NCI-H1694 treated with DMSO at 0.1 percent for 48 hours (cell line): ENCODE measurements at regions not wholly inside any gene's neighbourhood (a gene's known extent, or its start where the extent isn't known, plus 50 kb on each side); places are given as distances from the start of the nearest gene placed in this dataset.
"Not testable (repeated sequence)": the region's sequence is repeated elsewhere in the genome, so short reads cannot be mapped to it uniquely, and the experiment has no call there.

Source experiments
- DNase-seq: peaks from one replicate; lab custom pipeline; 2025; lab: John Stamatoyannopoulos, UW

DNA sequence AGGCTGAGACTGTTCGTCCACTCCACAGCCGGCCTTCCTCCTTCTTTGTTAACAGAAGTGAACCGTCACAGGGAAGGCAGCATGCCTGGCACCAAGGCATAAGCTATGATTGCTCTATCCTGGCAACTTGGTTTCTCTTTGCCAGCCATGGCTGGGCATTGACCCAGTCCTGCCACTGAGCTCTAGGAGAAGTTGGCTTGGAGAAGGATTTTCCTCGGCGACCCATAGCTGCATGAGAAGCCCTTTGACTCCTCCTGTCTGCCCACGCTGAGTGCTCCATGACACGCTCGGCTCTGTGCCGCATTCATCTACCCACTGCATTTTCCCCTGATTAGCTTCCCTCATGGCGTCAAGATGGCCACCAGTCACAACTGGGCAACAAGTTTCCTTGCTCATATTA, 111.8 kb upstream of the EXOC2 start:
- DNase-seq, result no peak

DNA sequence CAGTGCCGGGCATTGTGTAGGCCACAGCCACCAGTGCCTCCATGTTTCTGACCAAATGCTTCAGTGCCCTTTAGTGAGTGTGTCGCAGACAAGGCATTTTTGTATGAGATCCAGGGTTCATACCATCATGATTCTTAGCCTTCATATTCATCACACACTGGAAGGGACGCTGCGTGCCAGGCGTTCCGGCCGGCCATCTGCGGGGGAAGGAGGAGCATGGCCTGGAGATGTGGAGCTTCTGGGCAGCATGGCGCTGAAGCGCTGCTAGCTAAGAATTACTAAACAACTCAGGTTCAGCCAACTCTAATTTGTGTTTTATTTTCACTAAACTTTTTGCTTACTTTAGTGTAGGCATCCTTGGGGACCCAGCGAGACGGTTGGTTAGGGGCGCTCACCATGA, 111.4 kb upstream of the EXOC2 start:
- no peak for DNase-seq

DNA sequence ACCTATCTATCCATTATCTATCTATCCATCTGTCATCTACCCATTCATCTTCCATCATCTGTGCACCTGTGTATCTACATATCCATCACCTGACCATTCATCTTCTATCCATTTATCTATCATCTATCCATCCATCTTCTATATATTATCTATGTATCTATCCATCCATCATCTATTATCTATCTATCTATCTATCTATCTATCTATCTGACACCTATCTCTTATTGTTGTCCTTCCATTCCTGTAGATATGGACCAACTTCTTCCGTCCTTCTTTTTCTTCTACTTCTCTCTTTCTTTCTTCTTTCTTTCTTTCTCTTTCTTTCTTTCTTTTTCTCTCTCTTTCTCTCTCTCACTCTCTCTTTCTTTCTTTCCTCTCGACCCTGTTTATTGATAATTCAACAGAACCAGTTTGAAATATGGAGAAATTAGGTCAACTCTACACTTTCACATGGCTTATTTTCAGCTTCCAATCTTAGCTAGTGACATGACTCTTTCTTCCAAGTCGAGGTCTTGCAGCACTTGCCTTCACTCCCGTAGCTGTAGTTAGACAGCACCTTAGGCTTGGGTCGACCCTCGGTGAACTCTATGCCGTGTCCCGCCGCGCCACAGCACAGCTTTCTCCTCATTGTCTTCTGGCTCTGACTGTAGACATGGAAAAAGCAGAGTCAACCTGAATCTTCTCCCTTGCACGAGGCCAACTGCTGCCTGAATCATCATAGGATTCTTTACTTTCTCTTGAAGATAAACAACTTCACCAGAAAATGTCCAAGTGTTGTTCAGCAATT, 110.4 kb upstream of the EXOC2 start:
- DNase-seq, result no peak

DNA sequence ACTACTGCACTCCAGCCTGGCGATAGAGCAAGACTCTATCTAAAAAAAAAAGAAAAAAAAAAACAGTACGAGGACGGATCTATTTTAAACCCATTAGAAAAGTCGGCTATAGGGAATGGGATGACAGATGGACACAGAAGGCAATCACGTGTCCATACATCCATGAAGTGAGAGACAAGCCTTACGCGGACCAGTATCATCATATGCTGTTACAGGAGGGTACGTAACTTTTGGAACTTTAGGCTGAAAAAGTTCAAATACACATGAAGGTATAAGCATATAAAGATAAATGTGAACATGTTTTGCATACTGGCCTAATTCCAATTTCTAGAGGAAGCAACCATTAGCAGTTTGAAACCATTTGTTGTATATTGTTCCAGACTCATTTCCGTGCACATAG, 109.8 kb upstream of the EXOC2 start:
- no peak for DNase-seq

DNA sequence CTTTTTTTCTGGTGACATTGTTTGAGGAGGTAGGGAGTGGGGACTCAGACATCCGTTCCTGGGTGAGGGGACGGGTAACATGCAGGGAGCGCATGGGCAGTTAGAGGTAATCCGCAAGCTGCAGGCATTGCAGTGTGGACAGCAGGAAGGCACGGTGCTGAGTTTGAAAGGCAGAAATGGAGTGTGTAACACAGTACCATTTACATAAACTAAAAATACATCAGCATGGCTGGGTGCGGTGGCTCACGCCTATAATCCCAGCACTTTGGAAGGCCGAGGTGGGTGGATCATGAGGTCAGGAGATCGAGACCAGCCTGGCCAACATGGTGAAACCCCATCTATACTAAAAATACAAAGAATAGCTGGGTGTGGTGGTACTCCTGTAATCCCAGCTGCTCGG, 109.3 kb upstream of the EXOC2 start:
- DNase-seq, result not testable (repeated sequence)

DNA sequence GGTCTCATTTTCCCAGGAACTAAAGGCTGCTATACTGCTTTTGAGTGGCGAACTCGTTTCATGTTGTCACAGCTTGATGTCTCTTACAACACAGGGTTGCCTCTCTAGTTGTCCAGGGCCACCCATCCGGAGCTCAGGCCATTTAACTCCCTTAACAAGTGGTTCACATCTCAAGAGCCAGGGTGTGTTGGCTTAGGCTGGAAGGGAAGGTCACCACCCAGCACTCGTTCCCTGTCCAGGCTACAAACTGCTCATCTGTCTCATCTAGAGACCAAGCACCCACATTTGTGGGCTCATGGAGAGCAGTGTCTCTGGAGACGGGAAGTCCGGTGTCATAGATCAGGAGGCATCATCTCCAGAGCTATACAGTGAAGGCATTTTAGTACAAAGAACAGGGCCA, 106.8 kb upstream of the EXOC2 start:
- DNase-seq, result no peak

DNA sequence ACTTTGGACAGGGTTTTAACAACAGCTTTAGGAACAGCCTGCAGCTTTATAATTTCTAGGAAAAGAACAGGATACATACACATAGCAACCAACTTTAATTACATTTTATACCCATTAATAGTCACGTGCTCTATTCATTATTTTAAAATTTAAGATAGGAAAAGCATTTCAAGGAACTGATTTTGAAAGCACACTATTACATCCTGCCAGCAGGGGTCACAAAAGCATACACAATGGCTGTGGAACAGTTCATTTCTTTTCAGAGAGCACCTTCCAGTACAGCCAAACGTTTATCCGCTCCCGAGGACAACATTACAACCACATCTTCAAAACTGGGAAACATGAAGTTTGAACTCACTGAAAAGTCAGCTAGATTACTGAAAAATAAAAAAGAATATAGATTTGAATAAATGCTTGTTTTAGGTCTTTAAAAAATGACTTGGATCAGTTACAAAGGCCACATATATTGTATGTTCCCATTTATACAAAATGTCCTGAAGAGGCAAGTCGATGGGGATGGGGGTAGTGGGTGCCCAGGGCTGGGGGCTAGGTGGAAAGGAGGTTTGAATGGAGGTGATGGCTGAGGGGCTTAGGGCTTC, 104.6 kb upstream of the EXOC2 start:
- DNase-seq, result peak; percentile 16

DNA sequence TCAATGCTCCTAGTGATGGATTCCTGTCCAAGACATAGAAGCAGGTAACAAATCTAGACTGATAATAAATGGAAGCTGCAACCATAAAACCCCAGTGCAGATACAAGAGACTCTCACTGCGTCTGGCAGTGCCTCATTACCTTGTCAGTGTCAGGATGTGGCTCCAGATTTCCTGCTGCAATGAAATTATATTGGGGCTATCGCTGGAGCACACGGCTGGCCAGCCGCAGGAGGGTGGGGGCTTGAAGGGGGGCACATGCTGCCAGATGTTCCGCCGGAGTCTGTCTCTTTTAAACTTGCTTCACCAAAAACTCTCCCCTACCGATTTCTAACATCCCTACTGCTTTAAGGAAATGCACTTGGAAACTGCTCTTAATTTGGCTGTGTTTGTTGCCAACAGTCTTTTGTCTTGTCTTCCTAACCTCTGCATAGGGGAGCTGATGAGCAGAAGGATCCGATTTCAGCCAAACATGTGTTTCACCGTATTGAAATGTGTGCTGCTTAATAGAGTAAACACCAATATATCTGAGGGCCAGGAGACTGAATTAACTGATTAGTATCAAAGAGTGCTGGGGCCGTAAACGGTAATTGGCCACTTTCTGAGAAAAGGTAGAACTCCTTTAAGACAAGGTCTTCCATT, 102.2 kb upstream of the EXOC2 start:
- DNase-seq, result no peak

DNA sequence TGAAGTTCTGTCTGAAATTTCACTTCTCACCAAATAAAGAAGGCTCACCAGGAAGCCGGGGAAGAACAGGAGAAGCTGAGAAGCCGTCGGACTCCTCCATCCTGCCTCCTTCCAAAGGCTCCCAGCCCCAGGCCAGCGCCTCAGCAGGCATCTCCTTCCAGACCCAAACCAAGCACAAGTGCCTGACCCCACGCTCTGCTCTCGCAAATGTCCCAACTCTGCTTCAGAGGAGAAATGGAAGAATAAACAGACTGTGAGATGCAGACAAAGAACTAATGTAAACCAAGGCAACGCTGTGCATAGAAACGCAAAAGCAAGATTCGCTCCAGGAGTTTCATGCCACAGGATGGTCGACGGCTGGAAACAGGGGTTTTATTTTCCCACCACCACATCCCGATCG, 100.3 kb upstream of the EXOC2 start:
- DNase-seq, result no peak

DNA sequence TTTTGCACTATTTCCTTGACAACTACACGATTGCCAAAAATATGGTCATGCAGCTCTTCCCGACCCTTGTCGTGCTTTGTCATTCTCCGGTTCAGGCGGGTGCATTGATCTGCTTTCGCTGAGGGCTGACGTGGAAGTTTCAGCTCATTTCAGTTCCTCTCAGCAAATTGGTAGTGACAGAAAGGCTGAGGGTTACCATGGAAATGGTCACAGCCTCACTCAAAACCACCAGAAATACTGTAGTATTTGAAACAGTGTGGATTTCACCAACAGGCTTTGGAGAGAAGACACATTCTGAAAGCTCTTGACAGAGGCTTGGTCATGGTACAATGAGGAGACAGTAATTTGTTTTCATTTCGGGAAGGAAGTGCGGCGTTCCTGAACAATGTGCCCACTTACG, 99.7 kb upstream of the EXOC2 start:
- DNase-seq, result no peak

DNA sequence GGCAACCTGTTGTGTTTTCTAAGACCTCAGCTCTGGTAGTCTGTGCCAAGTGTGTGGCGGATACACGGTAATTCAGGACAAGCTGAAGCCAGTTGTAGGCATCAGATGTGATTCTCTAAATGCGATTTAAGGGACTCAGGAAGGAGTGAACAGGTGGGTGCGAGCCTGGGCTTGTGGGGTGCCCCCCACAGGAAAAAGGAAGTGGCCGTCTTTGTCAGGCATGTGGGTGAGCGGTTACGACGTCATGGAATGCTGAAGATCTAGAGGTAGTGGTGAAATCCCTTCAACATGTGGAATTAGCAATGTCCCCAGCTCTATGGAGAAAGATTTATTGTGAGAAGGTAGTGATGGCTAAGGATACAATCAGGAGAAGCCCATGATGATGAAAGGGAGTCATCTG, 95.1 kb upstream of the EXOC2 start:
- no peak for DNase-seq

DNA sequence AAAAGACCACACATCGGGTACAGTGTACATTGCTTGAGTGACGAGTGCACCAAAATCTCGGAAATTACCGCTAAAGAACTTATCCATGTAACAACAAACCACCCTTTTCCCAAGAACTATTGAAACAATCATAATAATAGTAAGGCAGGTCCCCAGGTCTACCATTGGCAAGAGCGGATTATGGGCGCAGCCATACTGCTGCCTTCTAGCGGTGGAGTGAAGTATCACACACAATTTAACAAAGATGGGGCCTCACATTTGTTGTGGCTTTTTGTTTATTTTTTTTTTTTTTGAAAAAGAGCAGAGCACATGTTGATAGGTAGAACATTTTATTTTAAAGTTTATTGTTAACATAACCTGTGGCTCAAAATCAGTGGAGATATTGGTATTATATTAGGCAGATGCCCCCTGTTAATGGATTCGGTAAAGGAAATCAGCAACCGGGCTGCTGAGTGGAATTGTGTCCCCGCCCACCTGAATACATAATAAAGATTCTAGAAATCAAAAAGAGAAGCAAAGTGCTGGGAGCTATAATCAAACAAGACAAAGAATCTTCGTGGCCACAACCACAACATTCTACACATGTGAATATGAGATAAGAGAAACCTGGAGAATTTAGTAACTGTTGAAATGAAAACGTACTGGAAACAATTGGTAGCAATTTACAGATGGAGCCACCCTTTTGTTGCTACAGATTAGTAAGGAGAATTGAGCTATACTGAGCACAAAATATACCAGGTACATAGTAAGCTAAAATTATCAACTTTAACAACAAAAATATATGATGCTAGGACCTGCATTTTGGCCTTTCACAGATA, 94.2 kb upstream of the EXOC2 start:
- DNase-seq, result peak; percentile 4

DNA sequence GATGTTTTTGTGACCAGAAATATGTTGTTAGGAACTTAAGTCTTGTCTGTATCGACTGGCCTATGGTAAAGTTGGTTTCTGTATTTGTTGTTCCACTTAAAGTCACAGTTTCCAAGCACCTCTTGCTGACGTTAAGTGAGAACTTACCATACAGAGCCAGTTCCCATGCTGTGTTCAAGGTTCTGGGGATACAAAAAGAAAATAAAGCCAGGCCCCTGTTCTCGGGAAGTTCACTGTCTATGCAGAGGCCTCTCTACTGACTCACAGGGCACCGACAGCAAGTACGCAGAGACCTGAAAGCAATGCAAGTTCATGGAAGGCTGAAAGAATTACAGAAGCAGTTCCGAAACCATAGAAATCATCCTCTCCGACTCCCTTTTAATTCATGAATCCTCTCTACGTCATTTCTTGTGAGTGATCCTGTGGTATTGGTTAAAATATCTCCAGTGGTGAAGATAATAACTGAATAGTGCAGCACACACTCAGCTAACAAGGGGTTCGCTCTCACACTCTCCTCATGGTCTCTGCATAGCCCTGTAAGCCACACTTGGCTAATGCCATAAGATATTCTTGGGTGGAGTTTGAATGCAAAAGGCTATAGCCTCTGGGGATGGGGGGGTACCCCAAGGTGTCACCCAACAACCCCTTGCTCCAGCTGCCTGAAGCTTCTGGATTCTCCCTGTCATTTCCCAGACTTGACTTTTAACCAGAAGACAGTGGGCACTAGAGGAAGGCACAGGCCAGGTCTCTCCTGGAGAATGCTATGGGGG, 91.2 kb upstream of the EXOC2 start:
- DNase-seq, result no peak

DNA sequence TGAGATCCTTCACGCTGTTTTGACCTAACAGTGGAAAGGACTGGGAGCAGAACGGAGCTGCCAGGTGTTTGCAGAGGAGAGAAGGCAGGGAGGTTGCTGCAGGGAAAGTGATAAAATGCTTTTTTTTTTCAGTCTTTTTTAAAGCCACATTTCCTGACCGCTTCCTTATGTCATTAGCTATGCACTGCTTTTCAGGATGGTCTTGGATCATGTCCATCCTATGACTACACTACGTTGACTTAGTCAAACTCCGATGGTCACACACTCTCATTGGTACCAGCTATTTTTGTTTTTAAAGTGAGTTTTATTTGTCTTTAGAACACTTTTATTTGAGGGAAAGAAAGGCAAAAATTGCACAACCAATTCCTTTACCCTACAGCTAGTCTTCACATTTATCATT, 89.2 kb upstream of the EXOC2 start:
- peak; percentile 11 for DNase-seq

DNA sequence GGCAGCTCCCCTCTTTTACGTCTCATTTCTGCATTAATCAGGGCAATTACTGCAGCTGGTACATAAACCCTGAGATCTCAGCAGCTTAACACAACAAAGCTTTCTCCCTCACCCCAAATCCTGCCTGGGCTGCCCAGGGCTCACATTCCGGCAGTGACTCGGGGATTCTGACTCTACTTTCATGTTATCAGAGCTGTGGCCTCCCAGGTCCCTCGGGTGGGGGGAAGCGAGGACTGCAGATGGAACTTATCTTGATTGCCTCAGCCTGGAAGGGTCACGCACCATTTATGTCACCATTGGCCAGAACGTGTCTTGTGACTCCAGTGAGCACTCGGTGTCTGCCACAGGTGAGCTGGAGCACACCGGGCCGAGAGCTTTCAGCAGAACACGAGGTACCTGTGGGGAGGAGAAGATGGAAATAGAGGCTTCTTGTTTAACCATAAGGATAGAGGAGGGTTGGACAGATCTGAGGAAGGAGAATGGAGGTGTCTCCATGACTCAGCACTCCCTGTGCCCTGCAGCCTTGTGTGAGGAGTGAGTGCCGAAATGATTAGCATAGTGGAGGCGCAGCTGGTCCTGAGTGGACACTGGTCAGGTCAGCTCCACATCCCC, 88.5 kb upstream of the EXOC2 start:
- no peak for DNase-seq

DNA sequence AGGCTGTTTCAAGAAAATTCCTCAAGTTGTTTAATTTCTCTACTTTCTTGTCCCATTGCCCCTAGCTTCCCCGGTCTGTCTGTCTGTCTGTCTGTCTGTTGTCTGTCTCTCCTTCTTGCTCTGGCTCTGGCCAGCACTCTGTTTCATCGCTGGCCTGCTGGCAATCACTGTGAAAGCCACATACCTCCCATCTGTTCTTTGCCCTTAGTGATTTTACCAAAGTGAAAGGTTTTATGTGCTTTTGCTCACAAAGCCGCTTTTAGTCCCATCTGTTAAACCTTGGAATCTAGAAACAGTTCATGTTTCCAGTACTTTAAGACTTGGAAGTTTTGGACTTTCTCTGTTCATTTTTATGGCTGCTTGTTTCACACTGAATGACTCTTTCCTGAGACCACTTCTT, 87.8 kb upstream of the EXOC2 start:
- no peak for DNase-seq

DNA sequence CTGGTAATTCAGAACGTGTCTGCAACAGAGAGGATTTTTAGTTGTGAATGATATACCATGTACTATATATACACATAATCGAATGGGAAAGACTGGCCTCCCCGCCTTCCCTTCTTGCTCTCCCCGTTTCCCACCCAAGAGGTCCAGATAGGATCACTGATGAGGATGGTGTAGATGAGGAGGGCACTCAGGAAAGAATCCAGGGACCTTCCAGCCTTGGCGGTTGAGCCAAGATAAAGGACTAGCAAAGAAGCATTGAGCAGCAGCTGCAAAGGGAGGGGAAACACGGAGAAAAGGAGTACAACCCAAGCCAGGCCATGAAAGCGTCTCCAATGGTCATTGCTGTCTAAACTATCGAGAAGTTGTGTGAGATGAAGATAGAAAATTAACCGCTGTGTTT, 84.0 kb upstream of the EXOC2 start:
- no peak for DNase-seq

DNA sequence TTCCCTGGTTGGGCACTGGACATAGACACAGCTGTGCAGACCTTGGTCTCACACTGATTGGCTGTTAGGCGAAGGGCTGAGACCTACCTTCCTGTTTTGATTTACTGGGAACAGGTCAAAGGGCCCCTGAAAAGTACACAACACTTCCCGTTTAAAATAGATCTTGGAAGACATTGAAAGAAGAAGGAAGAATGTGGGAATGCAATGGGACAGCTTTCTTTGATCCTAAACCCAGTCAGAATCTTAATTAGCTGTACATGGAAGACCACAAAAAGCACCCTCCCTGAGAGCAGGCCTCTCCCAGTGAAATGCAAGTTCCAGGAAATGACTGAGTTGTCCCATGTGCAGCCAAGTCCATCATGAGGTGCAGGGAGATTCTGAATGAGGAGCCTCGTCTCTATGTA, 83.6 kb upstream of the EXOC2 start:
- DNase-seq, result no peak

DNA sequence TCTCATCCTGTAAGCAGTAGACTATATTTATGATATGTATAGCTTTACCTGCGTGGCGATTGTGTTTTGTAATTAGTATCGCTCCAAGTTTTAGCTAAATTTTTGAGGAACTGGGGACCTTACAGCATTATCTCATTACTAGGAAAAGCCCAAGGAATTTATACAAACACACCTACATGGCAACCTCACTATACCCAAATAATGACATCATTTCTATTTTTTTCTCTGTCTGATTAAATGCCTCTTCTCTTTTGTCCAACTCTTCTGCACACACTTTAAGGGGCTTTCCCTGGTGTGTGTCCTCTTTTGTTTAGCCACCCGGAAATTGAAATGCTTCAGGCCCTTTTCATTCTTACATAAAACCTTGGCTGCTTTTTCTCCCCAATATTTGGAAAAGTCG, 82.9 kb upstream of the EXOC2 start:
- DNase-seq, result no peak

DNA sequence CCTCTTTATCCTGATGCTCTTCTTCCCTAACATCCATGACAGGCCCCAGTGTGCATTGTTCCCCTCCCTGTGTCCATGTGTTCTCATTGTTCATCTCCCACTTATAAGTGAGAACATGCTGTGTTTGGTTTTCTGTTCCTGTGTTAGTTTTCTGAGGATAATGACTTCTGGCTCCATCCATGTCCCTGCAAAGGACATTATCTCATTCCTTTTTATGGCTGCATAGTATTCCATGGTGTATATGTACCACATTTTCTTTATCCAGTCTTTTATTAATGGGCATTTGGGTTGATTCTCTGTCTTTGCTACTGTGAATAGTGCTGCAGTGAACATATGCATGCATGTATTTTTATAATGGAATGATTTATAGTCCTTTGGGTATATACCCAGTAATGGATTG, 78.7 kb upstream of the EXOC2 start:
- DNase-seq, result not testable (repeated sequence)

DNA sequence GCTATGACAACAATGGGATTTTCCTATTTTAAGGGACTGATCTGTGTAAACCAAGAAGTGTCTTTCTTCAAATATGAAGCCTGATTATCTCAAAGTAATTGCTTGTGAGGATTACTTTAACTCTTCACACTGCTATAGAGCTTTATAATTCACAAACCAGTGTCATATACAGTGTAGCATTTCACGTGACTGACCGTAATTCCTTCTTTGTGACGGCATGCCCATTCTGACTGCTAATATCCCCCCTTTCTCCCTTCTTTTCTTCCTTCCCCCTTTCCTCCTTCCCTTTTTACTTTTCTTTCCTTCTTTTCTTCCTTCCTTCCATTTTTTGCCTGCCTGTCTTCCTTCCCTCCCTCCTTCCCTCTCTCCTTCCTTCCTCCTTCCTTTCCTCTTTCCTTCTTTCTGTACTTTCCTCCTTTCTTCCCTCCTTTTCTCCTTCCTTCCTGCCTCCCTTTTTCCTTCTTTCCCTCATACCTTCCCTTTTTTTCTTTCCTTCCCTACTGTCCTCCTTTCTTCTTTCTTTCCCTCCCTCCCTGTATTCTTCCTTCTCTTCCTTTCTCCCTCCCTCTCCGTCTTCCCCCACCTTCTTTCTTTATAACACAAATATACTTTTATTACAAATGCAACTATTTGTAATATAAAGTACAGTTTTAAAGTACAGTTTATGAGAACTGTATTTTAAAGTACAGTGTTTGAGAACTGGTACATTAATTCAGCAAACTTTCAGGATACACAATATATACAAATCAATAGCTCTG, 75.0 kb upstream of the EXOC2 start:
- DNase-seq, result no peak
